D721Med (cell line): ENCODE measurements at regions not wholly inside any gene's neighbourhood (a gene's known extent, or its start where the extent isn't known, plus 50 kb on each side); places are given as distances from the start of the nearest gene placed in this dataset.

Experiments
- DNase-seq: peaks from one replicate; pipeline ENCODE4 v3.0.0; 2011; ENCODE audit warnings: low spot score; ENCODE audit not compliant: insufficient read length
- FAIRE-seq: peaks from 2 replicates; lab custom pipeline; 2011; peaks lifted over from hg19 to GRCh38; lab: Jason Lieb, UNC
- TF ChIP-seq, protein P1 (sequence below): IDR thresholded peaks from 2 replicates; pipeline ENCODE4 v1.5.1; 2012; ENCODE audit warnings: mild to moderate bottlenecking, control low read depth; ENCODE audit not compliant: insufficient read depth; ENCODE audit errors: missing control alignments

DNA sequence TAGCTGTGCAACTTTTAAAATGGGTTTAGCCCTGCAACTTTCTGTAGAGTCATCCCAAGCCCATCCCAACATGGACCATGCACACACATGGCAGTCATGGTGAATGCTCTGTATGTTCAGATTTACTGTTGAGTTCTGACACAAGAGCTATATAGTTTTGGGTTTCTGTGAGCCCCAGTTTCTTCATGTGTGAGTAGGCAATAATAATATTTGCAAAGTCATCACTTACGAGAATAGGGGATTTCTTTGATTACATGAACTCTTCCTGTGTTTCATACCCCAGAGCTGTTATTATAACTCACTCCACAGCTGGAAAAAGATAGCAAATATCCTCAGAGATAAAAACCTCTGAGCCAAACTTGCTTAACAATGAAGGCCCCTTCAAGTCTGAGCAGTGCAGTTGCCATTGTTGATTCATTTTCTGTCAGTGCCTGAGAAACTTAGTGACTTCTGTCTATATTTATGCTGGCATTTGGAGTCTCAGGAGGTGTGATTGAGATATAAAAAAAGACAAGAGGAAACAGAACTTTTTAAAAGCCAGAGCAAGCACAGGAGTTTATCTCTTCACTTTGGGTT is 767.9 kb upstream of the API5 start:
- TF ChIP-seq, protein P1, sequence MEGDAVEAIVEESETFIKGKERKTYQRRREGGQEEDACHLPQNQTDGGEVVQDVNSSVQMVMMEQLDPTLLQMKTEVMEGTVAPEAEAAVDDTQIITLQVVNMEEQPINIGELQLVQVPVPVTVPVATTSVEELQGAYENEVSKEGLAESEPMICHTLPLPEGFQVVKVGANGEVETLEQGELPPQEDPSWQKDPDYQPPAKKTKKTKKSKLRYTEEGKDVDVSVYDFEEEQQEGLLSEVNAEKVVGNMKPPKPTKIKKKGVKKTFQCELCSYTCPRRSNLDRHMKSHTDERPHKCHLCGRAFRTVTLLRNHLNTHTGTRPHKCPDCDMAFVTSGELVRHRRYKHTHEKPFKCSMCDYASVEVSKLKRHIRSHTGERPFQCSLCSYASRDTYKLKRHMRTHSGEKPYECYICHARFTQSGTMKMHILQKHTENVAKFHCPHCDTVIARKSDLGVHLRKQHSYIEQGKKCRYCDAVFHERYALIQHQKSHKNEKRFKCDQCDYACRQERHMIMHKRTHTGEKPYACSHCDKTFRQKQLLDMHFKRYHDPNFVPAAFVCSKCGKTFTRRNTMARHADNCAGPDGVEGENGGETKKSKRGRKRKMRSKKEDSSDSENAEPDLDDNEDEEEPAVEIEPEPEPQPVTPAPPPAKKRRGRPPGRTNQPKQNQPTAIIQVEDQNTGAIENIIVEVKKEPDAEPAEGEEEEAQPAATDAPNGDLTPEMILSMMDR = no peak
- DNase-seq (no peak), FAIRE-seq (no peak)

DNA sequence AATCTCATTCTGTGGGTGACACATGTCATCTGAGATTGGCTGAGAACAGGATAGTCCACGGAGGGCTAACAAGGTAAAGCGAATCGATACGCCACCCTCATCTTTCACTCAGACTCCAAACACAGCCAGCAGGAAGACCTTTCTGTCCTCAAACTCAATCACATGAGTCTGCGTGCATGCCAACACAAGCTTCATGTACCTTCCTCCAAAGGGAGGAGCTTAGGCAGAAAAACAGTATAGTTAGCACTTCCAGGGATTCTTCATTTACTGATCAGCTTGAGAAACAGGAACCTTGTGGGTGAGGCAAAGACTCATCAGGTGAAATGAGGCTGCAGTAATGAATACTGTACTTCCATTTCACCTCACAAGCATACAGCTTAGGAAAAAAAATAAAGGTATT is 767.1 kb upstream of the API5 start:
- TF ChIP-seq, protein P1 = no peak
- FAIRE-seq (no peak), DNase-seq (no peak)

DNA sequence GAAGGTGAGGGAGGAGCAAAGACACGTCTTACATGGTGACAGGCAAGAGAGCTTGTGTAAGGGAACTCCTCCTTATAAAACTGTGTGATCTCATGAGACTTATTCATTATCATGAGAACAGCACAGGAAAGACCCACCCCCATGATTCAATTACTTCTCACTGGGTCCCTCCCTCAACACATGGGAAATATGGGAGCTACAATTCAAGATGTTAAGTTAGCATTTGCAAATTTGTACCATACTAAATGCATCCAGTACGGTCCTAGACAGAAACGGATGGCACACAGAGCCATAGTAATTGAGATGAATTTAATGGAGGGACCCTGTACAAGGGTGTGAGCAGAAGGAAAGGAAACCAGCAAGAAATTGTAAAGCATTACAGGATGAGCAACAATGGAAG is 765.8 kb upstream of the API5 start:
- TF ChIP-seq, protein P1 = no peak
- FAIRE-seq = no peak
- no peak for DNase-seq

DNA sequence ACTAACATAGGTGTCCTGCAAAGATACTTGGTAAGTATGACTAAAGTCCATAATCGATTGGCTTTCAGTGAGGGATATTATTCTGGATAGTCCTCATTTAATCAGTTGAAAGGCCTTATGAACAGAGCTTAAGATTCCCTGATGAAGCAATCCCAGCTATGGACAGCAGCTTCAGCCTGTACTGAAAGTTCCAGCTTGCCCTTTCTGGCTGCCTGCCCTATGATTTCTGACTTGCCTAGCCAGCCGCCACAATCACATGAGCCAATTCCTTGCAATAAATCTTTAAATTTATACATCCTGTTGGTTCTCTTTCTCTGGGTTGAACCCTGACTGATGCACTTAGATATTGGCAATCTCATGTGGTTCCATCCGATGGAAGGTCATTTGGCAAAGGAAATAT is 759.0 kb upstream of the API5 start:
- FAIRE-seq (no peak), DNase-seq (no peak)
- TF ChIP-seq, protein P1 = no peak

DNA sequence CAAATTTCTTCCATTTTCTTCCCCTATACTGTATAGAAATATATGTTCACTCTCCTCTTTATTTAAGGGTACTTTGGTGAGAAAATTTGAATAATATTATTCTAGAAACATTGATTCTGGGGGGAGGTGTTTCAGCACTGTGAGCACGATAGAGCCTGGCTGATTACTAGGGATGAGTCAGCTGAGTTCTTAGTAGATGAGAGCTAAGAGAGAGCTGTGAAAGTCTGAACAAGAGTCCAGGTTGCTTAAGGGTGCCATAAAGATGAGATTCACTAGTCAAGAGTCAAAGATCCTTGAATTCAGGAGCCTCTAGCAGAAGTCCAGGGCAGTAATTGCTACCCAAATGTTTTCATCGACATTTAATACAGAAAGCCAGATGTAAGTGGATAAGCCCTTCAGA is 756.6 kb upstream of the API5 start:
- DNase-seq (no peak), FAIRE-seq (no peak)
- TF ChIP-seq, protein P1 = no peak

DNA sequence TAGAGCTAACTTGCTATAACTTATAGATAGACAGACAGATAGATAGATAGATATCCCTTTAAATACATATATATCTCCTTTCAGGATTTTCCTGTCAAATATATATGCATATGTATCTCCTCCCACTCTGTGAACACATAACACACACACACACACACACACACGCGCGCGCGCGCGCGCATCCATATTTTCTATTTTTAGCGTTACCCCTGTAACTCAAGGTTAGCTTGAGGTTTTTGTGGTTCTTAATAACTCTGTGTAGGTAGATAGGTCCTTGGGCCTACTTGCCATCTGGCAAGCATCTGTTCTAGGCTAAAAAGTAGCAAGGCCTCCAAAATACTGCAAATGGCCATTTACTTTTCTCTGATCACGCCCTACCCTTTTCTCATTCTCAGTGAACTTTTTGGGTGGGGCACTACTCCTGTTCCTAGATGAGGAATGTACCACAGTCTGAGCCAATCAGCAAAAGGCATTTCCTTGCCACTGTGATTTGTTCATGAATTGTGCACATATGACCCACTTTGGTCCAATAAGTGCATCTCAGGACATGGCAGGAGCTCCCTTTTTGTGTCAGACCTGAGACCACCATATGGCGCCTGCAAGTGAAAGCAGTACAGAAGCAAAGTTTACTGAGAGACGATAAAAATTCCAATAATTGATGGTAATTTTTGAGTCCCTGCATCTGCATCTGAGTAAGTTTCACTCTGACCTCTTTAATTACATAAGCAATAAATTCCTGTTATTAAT is 740.5 kb upstream of the API5 start:
- DNase-seq (no peak), FAIRE-seq (no peak)
- TF ChIP-seq, protein P1 = no peak
